Fibroblast of lung (primary cell): ENCODE measurements at regions not wholly inside any gene's neighbourhood (a gene's known extent, or its start where the extent isn't known, plus 50 kb on each side); places are given as distances from the start of the nearest gene placed in this dataset.

Experiments used
- EZH2 ChIP-seq: IDR thresholded peaks from 2 replicates; pipeline ENCODE4 v1.5.1; 2012; ENCODE audit warnings: low read length, control low read depth, mild to moderate bottlenecking; ENCODE audit errors: missing control alignments
- TF ChIP-seq, protein P1 (sequence below), 2 donors: IDR thresholded peaks in 1 of 2; conservative IDR thresholded peaks in 1 of 2; 1 replicate in 1 of 2; 2 replicates in 1 of 2; pipeline ENCODE4 v1.5.1; 2011 to 2012; ENCODE audit warnings: low read length in 2 of 2, control low read depth in 1 of 2, inconsistent platforms in 1 of 2, low read depth in 1 of 2, mild to moderate bottlenecking in 1 of 2

DNA sequence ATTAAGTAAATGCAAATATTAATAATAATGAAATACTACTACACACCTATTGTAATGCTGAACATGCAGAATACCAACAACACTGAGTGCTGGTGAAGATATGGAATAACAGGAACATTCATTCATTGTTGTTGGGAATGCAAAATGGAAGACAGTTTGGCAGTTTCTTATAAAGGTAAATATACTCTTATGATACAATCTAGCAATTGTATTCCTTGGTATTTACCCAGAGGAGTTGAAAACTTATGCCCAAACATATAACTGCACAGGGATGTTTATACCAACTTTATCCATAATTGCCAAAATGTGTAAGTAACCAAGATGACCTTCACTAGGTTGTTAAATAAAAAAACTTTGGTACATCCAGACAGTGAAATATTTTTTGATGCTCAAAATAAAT is 636.8 kb downstream of the PRR16 start:
- TF ChIP-seq, protein P1, sequence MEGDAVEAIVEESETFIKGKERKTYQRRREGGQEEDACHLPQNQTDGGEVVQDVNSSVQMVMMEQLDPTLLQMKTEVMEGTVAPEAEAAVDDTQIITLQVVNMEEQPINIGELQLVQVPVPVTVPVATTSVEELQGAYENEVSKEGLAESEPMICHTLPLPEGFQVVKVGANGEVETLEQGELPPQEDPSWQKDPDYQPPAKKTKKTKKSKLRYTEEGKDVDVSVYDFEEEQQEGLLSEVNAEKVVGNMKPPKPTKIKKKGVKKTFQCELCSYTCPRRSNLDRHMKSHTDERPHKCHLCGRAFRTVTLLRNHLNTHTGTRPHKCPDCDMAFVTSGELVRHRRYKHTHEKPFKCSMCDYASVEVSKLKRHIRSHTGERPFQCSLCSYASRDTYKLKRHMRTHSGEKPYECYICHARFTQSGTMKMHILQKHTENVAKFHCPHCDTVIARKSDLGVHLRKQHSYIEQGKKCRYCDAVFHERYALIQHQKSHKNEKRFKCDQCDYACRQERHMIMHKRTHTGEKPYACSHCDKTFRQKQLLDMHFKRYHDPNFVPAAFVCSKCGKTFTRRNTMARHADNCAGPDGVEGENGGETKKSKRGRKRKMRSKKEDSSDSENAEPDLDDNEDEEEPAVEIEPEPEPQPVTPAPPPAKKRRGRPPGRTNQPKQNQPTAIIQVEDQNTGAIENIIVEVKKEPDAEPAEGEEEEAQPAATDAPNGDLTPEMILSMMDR (conservative IDR thresholded peaks at IDR 0.05 in 1 of 2, IDR thresholded peaks at IDR 0.05 in 1 of 2; ENCODE audit: low read depth in 1 of 2, low read length in 2 of 2) = no peak
- no peak for TF ChIP-seq EZH2
